HepG2 (cell line): ENCODE measurements at regions not wholly inside any gene's neighbourhood (a gene's known extent, or its start where the extent isn't known, plus 50 kb on each side); places are given as distances from the start of the nearest gene placed in this dataset.

Source experiments
- ATAC-seq: fragments of 200-7000 bp; cut with Tn5 transposase; 3 replicates; pipeline ENCODE4 v1.9.1; 2020; ENCODE audit warnings: mild to moderate bottlenecking, moderate library complexity
- BruUV-seq: library from RNA; stranded (reverse); fragments of 400-500 nt; replicated peaks from 2 replicates; lab custom pipeline; 2021; lab: Mats Ljungman, UMichigan
- CTCF ChIA-PET: fragments of 300-600 bp; formaldehyde crosslinking; extraction: SDS; loops from one replicate; lab custom pipeline; 2021; ENCODE audit warnings: low total read pairs, inconsistent platforms, low intra/inter-chr PET ratio; lab: Yijun Ruan, JAX
- POLR2A ChIA-PET: fragments of 350-600 bp; sonication (Branson Sonifier 250); formaldehyde crosslinking; loops from one replicate; lab custom pipeline; 2020; ENCODE audit warnings: antibody characterized with exemption, inconsistent platforms; lab: Yijun Ruan, JAX
- DNase-seq: peaks from one replicate; pipeline ENCODE4 v3.0.0-alpha.2; 2015; ENCODE audit warnings: low spot score
- FAIRE-seq: peaks from 3 replicates; lab custom pipeline; 2011; peaks lifted over from hg19 to GRCh38; lab: Jason Lieb, UNC
- H2AFZ ChIP-seq: one replicate; pipeline ENCODE4 v1.6.1; 2011; ENCODE audit warnings: low read length, inconsistent platforms
- H3K27ac ChIP-seq: fragments of 300-600 bp; 3 replicates; pipeline ENCODE4 v1.8.0; 2011; ENCODE audit warnings: mixed run types, mild to moderate bottlenecking, mixed read lengths, low read length, inconsistent platforms; ENCODE audit not compliant: insufficient read depth; ENCODE audit errors: extremely low read length
- H3K27me3 ChIP-seq, 2 experiments: fragments of 200-600 bp in 1 of 2; 2 replicates in 1 of 2; 3 replicates in 1 of 2; pipeline versions ENCODE4 v1.6.0 to v1.8.0; 2011; ENCODE audit warnings: low read length in 2 of 2, mild to moderate bottlenecking in 2 of 2, moderate library complexity in 2 of 2, inconsistent platforms in 1 of 2; ENCODE audit not compliant: insufficient read depth in 2 of 2, control insufficient read depth in 1 of 2
- H3K36me3 ChIP-seq, 2 experiments: fragments of 200-600 bp in 1 of 2; replicated peaks in 1 of 2; 2 replicates in 1 of 2; 3 replicates in 1 of 2; pipeline versions ENCODE4 v1.5.1 to v1.8.0; 2011; ENCODE audit warnings: low read length in 2 of 2, inconsistent platforms in 1 of 2; ENCODE audit not compliant: insufficient read depth in 2 of 2, control insufficient read depth in 1 of 2
- H3K4me1 ChIP-seq: 2 replicates; pipeline ENCODE4 v1.5.1; 2012; ENCODE audit warnings: low read length, inconsistent platforms; ENCODE audit not compliant: insufficient read depth
- H3K4me2 ChIP-seq: 2 replicates; pipeline ENCODE4 v1.6.0; 2011; ENCODE audit warnings: low read depth, low read length, inconsistent platforms
- H3K4me3 ChIP-seq, 3 experiments: fragments of 200-600 bp in 1 of 3; sonication (generic), shearing (Covaris generic) in 1 of 3; replicated peaks in 1 of 3; 2 replicates each; pipeline ENCODE4 v1.5.1; 2011 to 2016; ENCODE audit warnings: low read length in 3 of 3, inconsistent platforms in 2 of 3, low read depth in 2 of 3, mild to moderate bottlenecking in 2 of 3, control low read depth in 1 of 3, mixed read lengths in 1 of 3; ENCODE audit not compliant: insufficient read depth in 1 of 3
- H3K79me2 ChIP-seq: one replicate; pipeline ENCODE4 v1.6.1; 2011; ENCODE audit warnings: low read length, inconsistent platforms; ENCODE audit not compliant: insufficient read depth
- H3K9ac ChIP-seq: 2 replicates; pipeline ENCODE4 v1.6.0; 2011; ENCODE audit warnings: mild to moderate bottlenecking, low read depth, low read length, inconsistent platforms; ENCODE audit not compliant: insufficient read depth
- H3K9me3 ChIP-seq: 2 replicates; pipeline ENCODE4 v1.5.1; 2012; ENCODE audit warnings: mild to moderate bottlenecking, low read length
- H4K20me1 ChIP-seq: 2 replicates; pipeline ENCODE4 v1.6.0; 2011; ENCODE audit warnings: inconsistent platforms, mild to moderate bottlenecking, low read length, moderate library complexity; ENCODE audit not compliant: insufficient read depth
- CENPT ChIP-seq: sonication (generic); formaldehyde crosslinking; IDR thresholded peaks from 2 replicates; pipeline ENCODE4 v1.8.0; 2022; ENCODE audit warnings: low read depth, mild to moderate bottlenecking, moderate library complexity, missing genetic modification reagents
- CHD4 ChIP-seq: fragments of 200-600 bp; sonication (generic); IDR thresholded peaks from 2 replicates; pipeline ENCODE4 v1.7.0; 2017; ENCODE audit warnings: mild to moderate bottlenecking, low read length, borderline replicate concordance
- DMAP1 ChIP-seq: IDR thresholded peaks from 2 replicates; pipeline ENCODE4 v1.6.1; 2016
- FOXP4 ChIP-seq: sonication (generic); formaldehyde crosslinking; IDR thresholded peaks from 2 replicates; pipeline ENCODE4 v1.4.0; 2020; ENCODE audit warnings: missing genetic modification reagents
- HNRNPK ChIP-seq: fragments of 200-400 bp; formaldehyde crosslinking; IDR thresholded peaks from 2 replicates; pipeline ENCODE4 v1.6.1; 2018; ENCODE audit warnings: low read length, low read depth, moderate library complexity, mild to moderate bottlenecking; ENCODE audit not compliant: poor library complexity, severe bottlenecking
- SAFB2 ChIP-seq: sonication (generic); formaldehyde crosslinking; IDR thresholded peaks from 2 replicates; pipeline ENCODE4 v1.5.1; 2020; ENCODE audit warnings: missing genetic modification reagents, low read depth, mild to moderate bottlenecking, borderline replicate concordance
- SIN3A ChIP-seq: IDR thresholded peaks from 2 replicates; pipeline ENCODE4 v1.6.1; 2011; ENCODE audit warnings: low read depth, mild to moderate bottlenecking, control low read depth, low read length, borderline replicate concordance
- TCF7L2 ChIP-seq: IDR thresholded peaks from 2 replicates; pipeline ENCODE4 v1.6.1; 2011; ENCODE audit warnings: mild to moderate bottlenecking, low read depth, low read length, moderate library complexity
- TOE1 ChIP-seq: sonication (generic); formaldehyde crosslinking; IDR thresholded peaks from 2 replicates; pipeline ENCODE4 v1.4.0; 2020; ENCODE audit warnings: mild to moderate bottlenecking, missing genetic modification reagents
- WGBS: methylation state at CpG from one replicate; pipeline ENCODE4 v1.1.6; 2017; ENCODE audit warnings: low lambda C conversion rate; 5-methylcytosine and 5-hydroxymethylcytosine counted together
- in situ Hi-C: cut with HindIII; loops from 2 replicates; pipeline ENCODE4 v1.10.0; 2017; ENCODE audit warnings: low pct_unique_long_range_greater_than_20kb; ENCODE audit not compliant: extremely low pct_ligation_motif_present
- intact Hi-C: fragments of 100-400 bp; cut with micrococcal nuclease; formaldehyde crosslinking; loops from one replicate; pipeline ENCODE4 v1.10.0; 2022; ENCODE audit not compliant: unreplicated experiment

GRCh38 chr12:39124768-39125167 is 219.4 kb upstream of the CPNE8 start:
- H3K27ac ChIP-seq = no peak overlapping the region
- no peak for ATAC-seq
- no peaks in the 10 kb centered on the region for H3K9me3 ChIP-seq
- 0% methylated on average over 2 of the region's 6 CpGs for WGBS
- H3K4me2 ChIP-seq = no peak overlapping the region
- intact Hi-C loops = no loop called here
- H3K4me1 ChIP-seq = no peaks in the 10 kb centered on the region
- TF ChIP-seq TCF7L2 (no peak), DMAP1 (no peak), SIN3A (no peak), SAFB2 (CRISPR knock-in tag) (no peak), HNRNPK (no peak), FOXP4 (CRISPR knock-in tag) (no peak), TOE1 (CRISPR knock-in tag) (no peak), CENPT (CRISPR knock-in tag) (no peak), CHD4 (no peak)
- TF ChIP-seq, all 625 proteins: peak for 0
- no peak for DNase-seq
- H3K79me2 ChIP-seq = no peaks in the 10 kb centered on the region
- in situ Hi-C loops = loop anchor here (25.0 kb wide), 1 partner anchor 787 kb away; no protein-coding TSS in a partner anchor
- H3K27me3 ChIP-seq = no peaks in the 10 kb centered on the region
- H3K9ac ChIP-seq = no peak overlapping the region
- no TSS peak for BruUV-seq
- no peaks in the 10 kb centered on the region for H4K20me1 ChIP-seq
- FAIRE-seq = no peak
- H2AFZ ChIP-seq = no peak overlapping the region
- CTCF ChIA-PET = no interaction called here
- no peak overlapping the region for H3K4me3 ChIP-seq
- POLR2A ChIA-PET = no interaction called here
- no peaks in the 10 kb centered on the region for H3K36me3 ChIP-seq
